HCT116 (cell line): ENCODE measurements at regions not wholly inside any gene's neighbourhood (a gene's known extent, or its start where the extent isn't known, plus 50 kb on each side); places are given as distances from the start of the nearest gene placed in this dataset.

Experiments
- CTCF ChIP-seq, 3 experiments: fragments of 200-600 bp in 1 of 3; sonication (generic) in 1 of 3; IDR thresholded peaks in 2 of 3; conservative IDR thresholded peaks in 1 of 3; 2 replicates each; pipeline ENCODE4 v1.5.1; 2012 to 2017; ENCODE audit warnings: low read depth in 2 of 3, low read length in 2 of 3, antibody characterized with exemption in 1 of 3, borderline replicate concordance in 1 of 3, control low read depth in 1 of 3, mild to moderate bottlenecking in 1 of 3, mixed read lengths in 1 of 3, mixed run types in 1 of 3, moderate library complexity in 1 of 3; ENCODE audit not compliant: insufficient read depth in 1 of 3
- ELF1 ChIP-seq: IDR thresholded peaks from 2 replicates; pipeline ENCODE4 v1.6.1; 2012; ENCODE audit warnings: low read depth, borderline replicate concordance
- EZH2 ChIP-seq: fragments of 200-600 bp; sonication (generic); IDR thresholded peaks from 2 replicates; pipeline ENCODE4 v1.6.1; 2017; ENCODE audit warnings: antibody characterized with exemption, mixed run types
- EZH2phosphoT487 ChIP-seq: fragments of 200-600 bp; IDR thresholded peaks from 2 replicates; pipeline ENCODE4 v1.6.1; 2018; ENCODE audit warnings: antibody characterized with exemption, borderline replicate concordance
- FOSL1 ChIP-seq: IDR thresholded peaks from 2 replicates; pipeline ENCODE4 v1.6.1; 2012; ENCODE audit warnings: low read depth
- JUND ChIP-seq: IDR thresholded peaks from 2 replicates; pipeline ENCODE4 v1.6.1; 2012
- MAX ChIP-seq: IDR thresholded peaks from 2 replicates; pipeline ENCODE4 v1.6.1; 2012
- POLR2A ChIP-seq: IDR thresholded peaks from 2 replicates; pipeline ENCODE4 v1.7.0; 2011; ENCODE audit warnings: borderline replicate concordance; ENCODE audit not compliant: insufficient read depth, insufficient read length; ENCODE audit errors: extremely low read depth
- POLR2AphosphoS5 ChIP-seq: IDR thresholded peaks from 2 replicates; pipeline ENCODE4 v1.6.1; 2011; ENCODE audit warnings: mild to moderate bottlenecking, low read depth, low read length, moderate library complexity
- RAD21 ChIP-seq: IDR thresholded peaks from 2 replicates; pipeline ENCODE4 v1.6.1; 2012; ENCODE audit warnings: low read depth, mild to moderate bottlenecking
- REST ChIP-seq: IDR thresholded peaks from 2 replicates; pipeline ENCODE4 v1.6.1; 2012; ENCODE audit warnings: low read depth
- SIN3A ChIP-seq: IDR thresholded peaks from 2 replicates; pipeline ENCODE4 v1.6.1; 2012; ENCODE audit warnings: low read depth
- TCF7L2 ChIP-seq: IDR thresholded peaks from 2 replicates; pipeline ENCODE4 v1.7.0; 2011; ENCODE audit warnings: borderline replicate concordance, inconsistent platforms; ENCODE audit not compliant: insufficient read depth, insufficient read length; ENCODE audit errors: extremely low read depth
- YY1 ChIP-seq: IDR thresholded peaks from 2 replicates; pipeline ENCODE4 v1.6.1; 2011; ENCODE audit warnings: low read length, low read depth, moderate library complexity, mild to moderate bottlenecking; ENCODE audit not compliant: insufficient replicate concordance; ENCODE audit errors: extremely low read depth

- TF ChIP-seq CTCF (IDR thresholded peaks at IDR 0.05 in 2 of 3, conservative IDR thresholded peaks at IDR 0.05 in 1 of 3; ENCODE audit: borderline replicate concordance in 1 of 3, insufficient read depth in 1 of 3, low read depth in 2 of 3, low read length in 2 of 3) (no peak), JUND (no peak), REST (no peak), SIN3A (no peak), MAX (no peak), EZH2phosphoT487 (no peak), EZH2 (no peak), POLR2AphosphoS5 (no peak), TCF7L2 (no peak), POLR2A (no peak), RAD21 (no peak), YY1 (no peak), ELF1 (no peak), FOSL1 (no peak)
Observed at GRCh38 chr15:37480482-37480881, 380.1 kb upstream of the MEIS2 start.
